ENCODE measurements at regions not wholly inside any gene's neighbourhood (a gene's known extent, or its start where the extent isn't known, plus 50 kb on each side); places are given as distances from the start of the nearest gene placed in this dataset.

DNA sequence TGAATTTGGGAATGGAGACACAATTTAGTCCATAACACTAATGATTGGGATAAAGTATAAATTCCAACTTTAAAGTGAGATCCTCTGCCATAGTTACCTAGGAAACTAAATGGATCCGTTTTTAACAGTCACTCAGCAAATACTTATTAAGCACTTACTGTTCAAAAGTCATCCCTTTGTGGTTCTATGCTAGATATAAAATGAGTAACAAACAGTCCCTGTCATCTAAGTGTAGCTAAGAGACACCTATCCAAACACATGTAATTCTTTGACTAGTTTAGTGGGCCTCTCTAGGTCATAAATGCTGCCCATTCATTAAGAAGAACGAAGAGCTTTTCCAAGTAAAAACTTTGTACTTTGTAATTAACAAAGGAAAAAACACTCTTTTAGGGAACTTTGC, 244.2 kb upstream of the CDIN1 start:
- TF ChIP-seq, protein P1, sequence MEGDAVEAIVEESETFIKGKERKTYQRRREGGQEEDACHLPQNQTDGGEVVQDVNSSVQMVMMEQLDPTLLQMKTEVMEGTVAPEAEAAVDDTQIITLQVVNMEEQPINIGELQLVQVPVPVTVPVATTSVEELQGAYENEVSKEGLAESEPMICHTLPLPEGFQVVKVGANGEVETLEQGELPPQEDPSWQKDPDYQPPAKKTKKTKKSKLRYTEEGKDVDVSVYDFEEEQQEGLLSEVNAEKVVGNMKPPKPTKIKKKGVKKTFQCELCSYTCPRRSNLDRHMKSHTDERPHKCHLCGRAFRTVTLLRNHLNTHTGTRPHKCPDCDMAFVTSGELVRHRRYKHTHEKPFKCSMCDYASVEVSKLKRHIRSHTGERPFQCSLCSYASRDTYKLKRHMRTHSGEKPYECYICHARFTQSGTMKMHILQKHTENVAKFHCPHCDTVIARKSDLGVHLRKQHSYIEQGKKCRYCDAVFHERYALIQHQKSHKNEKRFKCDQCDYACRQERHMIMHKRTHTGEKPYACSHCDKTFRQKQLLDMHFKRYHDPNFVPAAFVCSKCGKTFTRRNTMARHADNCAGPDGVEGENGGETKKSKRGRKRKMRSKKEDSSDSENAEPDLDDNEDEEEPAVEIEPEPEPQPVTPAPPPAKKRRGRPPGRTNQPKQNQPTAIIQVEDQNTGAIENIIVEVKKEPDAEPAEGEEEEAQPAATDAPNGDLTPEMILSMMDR (conservative IDR thresholded peaks at IDR 0.05 in 1 of 2, IDR thresholded peaks at IDR 0.05 in 1 of 2; ENCODE audit: low read depth in 1 of 2, low read length in 2 of 2) = no peak
- TF ChIP-seq EZH2 (IDR thresholded peaks at IDR 0.05; ENCODE audit: low read length, missing control alignments) = no peak
